ENCODE measurements at regions not wholly inside any gene's neighbourhood (a gene's known extent, or its start where the extent isn't known, plus 50 kb on each side); places are given as distances from the start of the nearest gene placed in this dataset.
"Not testable (repeated sequence)": the region's sequence is repeated elsewhere in the genome, so short reads cannot be mapped to it uniquely, and the experiment has no call there.

GRCh38 chr3:80618295-80619256 lies 850.8 kb upstream of the ROBO1 start:
- DNase-seq (ENCODE audit: low read depth, low spot score): no peak

GRCh38 chr3:80612366-80612765 lies 844.6 kb upstream of the ROBO1 start:
- DNase-seq (ENCODE audit: low read depth, low spot score): no peak

- not testable (repeated sequence) for DNase-seq (ENCODE audit: low read depth, low spot score)
Observed at GRCh38 chr3:80608072-80608471, 840.3 kb upstream of the ROBO1 start.

- DNase-seq (ENCODE audit: low read depth, low spot score): no peak
Observed at GRCh38 chr3:80606073-80606472, 838.3 kb upstream of the ROBO1 start.

GRCh38 chr3:80601479-80601878 lies 833.7 kb upstream of the ROBO1 start:
- DNase-seq (ENCODE audit: low read depth, low spot score): no peak

- DNase-seq (ENCODE audit: low read depth, low spot score): no peak
Observed at GRCh38 chr3:80592792-80593191, 825.0 kb upstream of the ROBO1 start.

GRCh38 chr3:80586338-80586737 lies 818.5 kb upstream of the ROBO1 start:
- no peak for DNase-seq (ENCODE audit: low read depth, low spot score)

- no peak for DNase-seq (ENCODE audit: low read depth, low spot score)
Observed at GRCh38 chr3:80580146-80580545, 812.3 kb upstream of the ROBO1 start.

- DNase-seq (ENCODE audit: low read depth, low spot score): no peak
Observed at GRCh38 chr3:80564391-80564790, 796.6 kb upstream of the ROBO1 start.

- DNase-seq (ENCODE audit: low read depth, low spot score): no peak
Observed at GRCh38 chr3:80559701-80560100, 791.9 kb upstream of the ROBO1 start.

- no peak for DNase-seq (ENCODE audit: low read depth, low spot score)
Observed at GRCh38 chr3:80556763-80557162, 789.0 kb upstream of the ROBO1 start.

- DNase-seq (ENCODE audit: low read depth, low spot score): no peak
Observed at GRCh38 chr3:80554304-80554703, 786.5 kb upstream of the ROBO1 start.

- no peak for DNase-seq (ENCODE audit: low read depth, low spot score)
Observed at GRCh38 chr3:80553211-80553610, 785.4 kb upstream of the ROBO1 start.

- DNase-seq (ENCODE audit: low read depth, low spot score): no peak
Observed at GRCh38 chr3:80550174-80550573, 782.4 kb upstream of the ROBO1 start.

GRCh38 chr3:80549173-80549572 lies 781.4 kb upstream of the ROBO1 start:
- no peak for DNase-seq (ENCODE audit: low read depth, low spot score)

GRCh38 chr3:80543154-80543553 lies 775.4 kb upstream of the ROBO1 start:
- DNase-seq (ENCODE audit: low read depth, low spot score): no peak

GRCh38 chr3:80542456-80542855 lies 774.7 kb upstream of the ROBO1 start:
- DNase-seq (ENCODE audit: low read depth, low spot score): no peak

- no peak for DNase-seq (ENCODE audit: low read depth, low spot score)
Observed at GRCh38 chr3:80537680-80538079, 769.9 kb upstream of the ROBO1 start.

- no peak for DNase-seq (ENCODE audit: low read depth, low spot score)
Observed at GRCh38 chr3:80535286-80535685, 767.5 kb upstream of the ROBO1 start.

- no peak for DNase-seq (ENCODE audit: low read depth, low spot score)
Observed at GRCh38 chr3:80533553-80533952, 765.8 kb upstream of the ROBO1 start.

GRCh38 chr3:80526153-80526552 lies 758.4 kb upstream of the ROBO1 start:
- DNase-seq (ENCODE audit: low read depth, low spot score): no peak

- DNase-seq (ENCODE audit: low read depth, low spot score): no peak
Observed at GRCh38 chr3:80521081-80521480, 753.3 kb upstream of the ROBO1 start.

GRCh38 chr3:80519436-80519835 lies 751.6 kb upstream of the ROBO1 start:
- DNase-seq (ENCODE audit: low read depth, low spot score): no peak

GRCh38 chr3:80496452-80496851 lies 728.7 kb upstream of the ROBO1 start:
- no peak for DNase-seq (ENCODE audit: low read depth, low spot score)
